Daoy (cell line): ENCODE measurements at regions not wholly inside any gene's neighbourhood (a gene's known extent, or its start where the extent isn't known, plus 50 kb on each side); places are given as distances from the start of the nearest gene placed in this dataset.
"Not testable (repeated sequence)": the region's sequence is repeated elsewhere in the genome, so short reads cannot be mapped to it uniquely, and the experiment has no call there.

Experiments
- DNase-seq: peaks from one replicate; pipeline ENCODE4 v3.0.0-alpha.2; 2015; ENCODE audit warnings: low read depth

DNA sequence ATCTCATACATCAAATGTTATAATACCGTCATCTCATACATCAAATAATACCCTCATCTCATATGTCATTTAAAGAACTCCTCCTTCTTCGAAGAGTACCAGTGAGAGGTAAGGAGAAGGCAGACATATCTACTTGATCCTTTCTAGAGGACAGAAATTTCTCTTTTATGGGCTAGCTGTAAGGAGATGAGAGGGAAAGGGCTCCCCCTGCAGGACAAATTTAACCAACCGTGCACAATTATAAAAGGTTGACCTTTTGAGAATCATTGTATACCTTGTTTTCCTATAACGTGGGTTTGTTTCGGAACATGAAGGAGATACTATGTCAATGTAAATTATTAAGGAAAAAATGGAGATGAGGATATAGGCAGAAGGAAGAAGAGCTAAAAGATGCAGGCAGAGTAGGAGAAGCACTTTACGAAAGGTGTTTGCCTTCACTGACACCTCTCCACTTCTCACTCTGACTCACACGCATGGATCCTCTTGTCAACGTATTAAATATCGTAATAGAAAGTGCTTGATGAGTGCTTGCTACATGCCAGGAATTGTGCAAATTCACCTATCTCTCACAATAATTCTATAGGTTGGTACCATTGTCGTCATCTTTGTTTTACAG, 465.9 kb upstream of the ERCC4 start:
- no peak for DNase-seq

- no peak for DNase-seq
Measured at GRCh38 chr16:13463619-13464018, 456.3 kb upstream of the ERCC4 start.

GRCh38 chr16:13471036-13471435, 448.9 kb upstream of the ERCC4 start:
- DNase-seq = no peak

GRCh38 chr16:13478991-13479390, 441.0 kb upstream of the ERCC4 start:
- no peak for DNase-seq

- DNase-seq = no peak
Measured at GRCh38 chr16:13479549-13479948, 440.4 kb upstream of the ERCC4 start.

- no peak for DNase-seq
Measured at GRCh38 chr16:13480801-13481200, 439.2 kb upstream of the ERCC4 start.

DNA sequence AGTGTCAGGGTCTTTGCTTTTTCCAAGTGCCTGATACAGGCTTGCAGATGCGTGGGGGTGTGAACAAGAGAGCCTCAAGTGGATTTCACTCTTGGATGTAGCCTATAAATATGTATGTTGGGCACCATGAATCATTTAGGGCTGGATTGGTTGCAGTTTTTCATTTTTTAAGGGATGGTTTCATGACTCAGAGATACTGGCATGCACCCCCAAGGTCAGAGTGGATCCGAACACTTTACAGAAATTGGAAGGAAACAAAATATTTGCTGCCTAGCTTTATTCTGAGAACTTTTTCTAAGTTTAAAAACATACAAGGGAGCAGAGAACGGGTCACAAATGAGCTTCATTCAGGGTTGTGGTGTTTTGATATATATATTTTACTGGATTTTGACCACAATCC, 436.8 kb upstream of the ERCC4 start:
- DNase-seq = no peak

DNA sequence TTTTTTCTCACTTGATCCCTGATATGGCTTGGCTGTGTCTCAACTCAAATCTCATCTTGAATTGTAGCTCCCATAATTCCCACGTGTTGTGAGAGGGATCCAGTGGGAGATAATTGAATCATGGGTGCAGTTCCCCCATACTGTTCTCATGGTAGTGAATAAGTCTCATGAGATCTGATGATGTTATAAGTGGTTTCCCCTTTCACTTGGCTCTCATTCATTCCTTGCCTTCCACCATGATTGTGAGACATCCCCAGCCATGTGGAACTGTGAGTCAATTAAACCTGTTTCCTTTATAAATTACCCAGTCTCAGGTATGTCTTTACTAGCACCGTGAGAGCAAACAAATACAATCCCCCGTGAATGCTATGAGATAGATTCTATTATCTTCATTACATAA, 430.5 kb upstream of the ERCC4 start:
- not testable (repeated sequence) for DNase-seq

DNA sequence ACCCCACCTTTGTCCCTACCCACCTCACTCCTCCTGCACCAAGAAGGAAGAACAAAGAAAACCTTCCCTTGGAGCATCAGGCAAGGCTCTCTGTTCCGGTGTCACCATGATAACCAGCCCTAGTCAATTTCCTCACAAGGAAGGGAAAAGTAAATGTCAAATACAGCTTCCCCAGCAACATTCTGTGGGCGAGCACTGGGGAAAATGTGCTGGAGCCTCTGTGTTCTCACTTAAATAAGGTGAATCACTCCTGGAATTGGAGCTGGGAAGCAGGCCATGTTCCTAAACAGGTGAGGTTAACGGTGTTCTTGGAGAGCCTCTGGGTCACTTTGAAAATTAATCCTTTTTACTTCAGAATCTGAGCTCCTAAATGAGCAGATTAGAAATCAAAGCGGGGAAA, 427.9 kb upstream of the ERCC4 start:
- DNase-seq = no peak

DNA sequence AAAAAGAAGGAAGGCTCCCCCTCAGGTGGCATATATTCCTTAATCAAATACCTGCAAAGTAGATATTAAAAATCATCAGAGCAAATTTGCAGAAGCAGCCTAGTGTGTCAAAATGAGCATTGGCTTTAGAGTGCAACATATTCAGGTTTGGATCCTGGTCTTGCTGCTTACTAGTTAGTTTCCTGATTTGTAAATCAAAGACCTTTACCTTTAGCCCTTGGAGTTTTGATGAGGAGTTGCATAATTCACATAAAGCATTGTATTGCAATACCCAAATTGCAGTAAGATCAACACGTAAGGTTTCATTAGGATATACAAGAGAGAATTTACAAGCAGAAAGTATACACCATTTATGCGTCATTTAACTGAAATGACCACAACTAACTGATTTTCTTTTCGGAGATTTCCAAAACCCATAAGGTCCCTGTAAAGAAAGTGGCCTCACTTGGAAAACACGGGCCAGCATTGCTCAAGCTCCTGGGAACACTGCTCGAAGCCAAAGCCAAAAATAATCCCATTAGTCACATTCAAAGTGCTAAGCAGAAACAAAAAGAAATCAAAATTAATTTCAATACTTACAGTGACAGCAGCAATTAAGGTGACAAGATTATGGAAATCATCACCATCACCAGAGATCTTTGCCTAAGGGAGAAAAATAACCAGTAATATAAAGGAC, 415.9 kb upstream of the ERCC4 start:
- DNase-seq = no peak

GRCh38 chr16:13507530-13507929, 412.4 kb upstream of the ERCC4 start:
- DNase-seq = no peak

DNA sequence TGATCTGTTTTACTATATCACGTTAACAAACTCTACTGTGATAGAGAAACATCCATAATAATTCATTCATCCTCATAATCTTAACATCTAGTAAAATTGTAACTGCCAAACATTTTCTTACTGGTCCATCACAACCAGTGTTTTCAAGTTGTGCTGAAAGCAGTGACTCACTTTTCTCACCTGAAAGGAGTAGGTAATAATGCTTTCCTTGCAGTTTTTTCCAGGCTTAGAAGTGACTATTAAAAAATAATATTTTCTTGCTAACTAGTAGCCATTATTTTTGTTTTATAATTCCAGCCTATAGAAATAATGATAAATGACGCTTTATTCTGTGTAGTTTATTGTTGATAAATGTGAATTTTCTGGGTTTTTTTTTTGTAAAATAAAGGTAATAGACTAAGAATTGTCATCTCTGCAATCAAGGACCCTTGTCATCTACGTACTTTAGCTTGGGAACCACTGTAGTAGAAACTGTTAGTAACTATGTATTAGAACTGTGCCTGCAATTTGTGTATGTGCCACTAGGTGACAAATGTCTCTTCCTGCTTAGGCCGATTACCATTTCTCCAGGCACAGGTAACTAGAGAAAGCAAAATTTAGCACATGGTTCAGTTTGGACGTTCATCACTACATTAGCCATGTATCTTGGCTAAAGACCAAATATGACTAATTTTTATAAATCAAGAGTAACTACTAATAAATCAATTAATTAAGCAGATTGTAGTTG, 409.4 kb upstream of the ERCC4 start:
- DNase-seq = no peak

- no peak for DNase-seq
Measured at GRCh38 chr16:13517841-13518240, 402.1 kb upstream of the ERCC4 start.

GRCh38 chr16:13519871-13520270, 400.1 kb upstream of the ERCC4 start:
- DNase-seq = no peak

- no peak for DNase-seq
Measured at GRCh38 chr16:13521356-13521755, 398.6 kb upstream of the ERCC4 start.

DNA sequence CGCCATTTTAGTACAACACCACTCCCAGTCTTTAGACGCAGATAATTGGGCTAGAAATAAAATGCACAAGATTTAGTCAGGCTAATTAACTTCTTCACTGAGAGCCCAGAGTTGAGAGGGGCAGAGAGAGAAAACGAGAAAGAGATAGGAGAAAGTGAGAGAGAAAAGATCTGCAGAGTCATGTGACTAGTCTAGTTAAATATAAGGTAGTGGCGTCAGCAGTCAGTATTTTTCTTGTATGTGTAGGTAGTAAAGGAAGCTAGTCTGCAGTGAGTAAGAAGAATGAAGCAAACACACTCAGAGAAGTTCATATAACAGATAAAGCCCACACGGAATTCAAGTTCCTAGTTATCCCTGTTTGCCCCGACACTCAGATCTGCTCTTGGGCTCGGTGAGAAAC, 392.6 kb upstream of the ERCC4 start:
- no peak for DNase-seq

- DNase-seq = no peak
Measured at GRCh38 chr16:13528691-13529090, 391.3 kb upstream of the ERCC4 start.

DNA sequence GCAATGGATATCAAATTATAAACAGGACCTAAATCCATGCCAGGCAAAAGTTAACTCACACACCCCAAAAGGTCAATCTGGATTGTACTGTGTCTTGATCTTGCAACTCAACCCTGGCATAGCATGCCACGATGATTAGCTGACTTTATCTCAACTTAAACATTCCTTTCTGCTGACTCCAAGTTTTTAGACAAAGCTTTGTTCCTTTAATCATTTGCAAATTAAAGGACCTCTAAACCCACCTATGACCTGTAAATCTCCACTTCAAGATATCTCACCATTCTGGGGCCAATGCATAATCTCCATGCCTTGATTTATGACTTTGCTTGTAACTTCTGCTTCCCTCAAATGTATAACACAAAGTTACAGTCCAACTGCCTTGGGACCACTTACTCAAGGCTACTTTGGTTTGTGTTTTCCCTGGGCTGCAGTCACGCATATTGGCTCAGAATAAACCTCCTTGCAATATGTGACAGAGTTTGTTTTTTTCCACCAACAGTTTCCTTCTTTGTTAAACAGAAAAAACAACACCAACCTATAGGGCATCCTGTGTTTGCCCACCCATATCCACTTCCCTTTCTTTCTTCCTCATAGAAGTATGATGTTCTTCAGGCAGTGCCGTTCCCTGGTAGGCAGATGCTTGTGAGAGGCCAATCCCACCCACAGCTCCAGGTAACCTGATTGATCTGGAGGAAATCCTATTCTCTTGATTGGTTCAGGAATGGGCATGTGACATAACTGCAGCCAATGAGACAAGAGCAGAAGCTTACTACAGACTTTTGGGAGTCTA, 390.6 kb upstream of the ERCC4 start:
- DNase-seq = no peak

- DNase-seq = no peak
Measured at GRCh38 chr16:13540771-13541170, 379.2 kb upstream of the ERCC4 start.

GRCh38 chr16:13542284-13542683, 377.7 kb upstream of the ERCC4 start:
- DNase-seq = no peak

- DNase-seq = no peak
Measured at GRCh38 chr16:13543850-13544249, 376.1 kb upstream of the ERCC4 start.

- DNase-seq = no peak
Measured at GRCh38 chr16:13545271-13545670, 374.7 kb upstream of the ERCC4 start.
